Naive thymus-derived CD4-positive, alpha-beta T cell (primary cell): ENCODE measurements at regions not wholly inside any gene's neighbourhood (a gene's known extent, or its start where the extent isn't known, plus 50 kb on each side); places are given as distances from the start of the nearest gene placed in this dataset.
"Not testable (repeated sequence)": the region's sequence is repeated elsewhere in the genome, so short reads cannot be mapped to it uniquely, and the experiment has no call there.

Source experiments
- ATAC-seq: fragments of 150-1000 bp; cut with Tn5 transposase; 2 replicates; pipeline ENCODE4 v1.10.0; 2021; ENCODE audit warnings: mild to moderate bottlenecking, moderate library complexity
- CTCF ChIA-PET: fragments of 350-600 bp; sonication (Branson Sonifier 250); formaldehyde crosslinking; loops from one replicate; lab custom pipeline; 2021; ENCODE audit warnings: antibody characterized with exemption; lab: Charles Lee
- POLR2A ChIA-PET: fragments of 350-600 bp; sonication (Branson Sonifier 250); formaldehyde crosslinking; loops from one replicate; lab custom pipeline; 2021; ENCODE audit warnings: antibody characterized with exemption, inconsistent platforms; lab: Charles Lee
- DNase-seq, 9 donors: peaks; one replicate each; pipeline versions ENCODE4 v3.0.0 to v3.0.0-alpha.2; 2020 to 2022; ENCODE audit warnings: mixed read lengths in 1 of 9
- H3K27ac ChIP-seq: one replicate; pipeline ENCODE4 v1.7.0; 2013; ENCODE audit warnings: mild to moderate bottlenecking, low read depth, low read length, moderate library complexity
- H3K27me3 ChIP-seq, 2 donors: one replicate each; pipeline ENCODE4 v1.7.0; 2013; ENCODE audit warnings: low read length in 2 of 2, mild to moderate bottlenecking in 2 of 2, moderate library complexity in 2 of 2; ENCODE audit not compliant: control insufficient read depth in 2 of 2, insufficient read depth in 2 of 2
- H3K36me3 ChIP-seq, 3 experiments: 1 replicate in 2 of 3; 2 replicates in 1 of 3; pipeline ENCODE4 v1.7.0; 2013; ENCODE audit warnings: low read length in 3 of 3, mild to moderate bottlenecking in 3 of 3, moderate library complexity in 1 of 3; ENCODE audit not compliant: insufficient read depth in 3 of 3, control insufficient read depth in 2 of 3
- H3K4me1 ChIP-seq, 2 donors: one replicate each; pipeline ENCODE4 v1.7.0; 2013; ENCODE audit warnings: low read length in 2 of 2, mild to moderate bottlenecking in 2 of 2, moderate library complexity in 1 of 2; ENCODE audit not compliant: control insufficient read depth in 2 of 2, insufficient read depth in 2 of 2
- H3K4me3 ChIP-seq: 2 replicates; pipeline ENCODE4 v1.7.0; 2013; ENCODE audit warnings: mild to moderate bottlenecking, low read length
- H3K9me3 ChIP-seq, 3 experiments: 1 replicate in 2 of 3; 2 replicates in 1 of 3; pipeline ENCODE4 v1.7.0; 2013; ENCODE audit warnings: low read length in 3 of 3; ENCODE audit not compliant: control insufficient read depth in 2 of 3
- H3K27ac Mint-ChIP-seq, 9 donors: one replicate each; pipeline ENCODE4 v1.8.0; 2020 to 2022; ENCODE audit warnings: mixed read lengths in 9 of 9, mild to moderate bottlenecking in 8 of 9, moderate library complexity in 5 of 9, inconsistent platforms in 2 of 9
- H3K27me3 Mint-ChIP-seq, 5 donors: one replicate each; pipeline ENCODE4 v1.8.0; 2021 to 2022; ENCODE audit warnings: mixed read lengths in 5 of 5, mild to moderate bottlenecking in 1 of 5
- H3K36me3 Mint-ChIP-seq, 5 donors: one replicate each; pipeline ENCODE4 v1.8.0; 2020 to 2022; ENCODE audit warnings: mixed read lengths in 5 of 5, mild to moderate bottlenecking in 3 of 5, inconsistent platforms in 1 of 5
- H3K4me1 Mint-ChIP-seq, 7 donors: one replicate each; pipeline ENCODE4 v1.8.0; 2020 to 2022; ENCODE audit warnings: mixed read lengths in 7 of 7, mild to moderate bottlenecking in 3 of 7, inconsistent platforms in 1 of 7
- H3K4me3 Mint-ChIP-seq, 10 donors: one replicate each; pipeline ENCODE4 v1.8.0; 2020 to 2022; ENCODE audit warnings: mild to moderate bottlenecking in 10 of 10, mixed read lengths in 10 of 10, moderate library complexity in 6 of 10, inconsistent platforms in 2 of 10
- H3K9me3 Mint-ChIP-seq, 11 donors: one replicate each; pipeline ENCODE4 v1.8.0; 2020 to 2022; ENCODE audit warnings: mixed read lengths in 11 of 11, mild to moderate bottlenecking in 4 of 11, inconsistent platforms in 1 of 11, moderate library complexity in 1 of 11
- intact Hi-C, 2 donors: fragments of 100-400 bp; cut with micrococcal nuclease; formaldehyde crosslinking; loops; one replicate each; pipeline ENCODE4 v1.15.1; 2023

GRCh38 chr5:92206681-92207080, 823.6 kb upstream of the ARRDC3 start:
- Histone ChIP-seq H3K27me3 (no peaks in the 10 kb centered on the region), H3K36me3 (no peaks in the 10 kb centered on the region), H3K4me3 (no peak overlapping the region), H3K27ac (no peak overlapping the region), H3K9me3 (no peaks in the 10 kb centered on the region), H3K4me1 (no peaks in the 10 kb centered on the region)
- H3K27me3 Mint-ChIP-seq = no peaks in the 10 kb centered on the region
- no peak for ATAC-seq
- H3K36me3 Mint-ChIP-seq = no peaks in the 10 kb centered on the region
- ChIA-PET POLR2A (no interaction called here), CTCF (no interaction called here)
- intact Hi-C loops = no loop called here
- H3K27ac Mint-ChIP-seq = no peak overlapping the region
- DNase-seq = no peak
- H3K4me1 Mint-ChIP-seq = no peaks in the 10 kb centered on the region
- H3K9me3 Mint-ChIP-seq = peaks cover under 1 to 20% (median 6%) of the 10 kb centered on the region in 11 donors
- H3K4me3 Mint-ChIP-seq = no peak overlapping the region

GRCh38 chr5:92199035-92199434, 815.9 kb upstream of the ARRDC3 start:
- CTCF ChIA-PET, H3K4me1 ChIP-seq, H3K27ac ChIP-seq, H3K9me3 ChIP-seq, POLR2A ChIA-PET, H3K27me3 ChIP-seq, ATAC-seq, intact Hi-C loops, H3K4me3 ChIP-seq, DNase-seq, H3K4me3 Mint-ChIP-seq, H3K27ac Mint-ChIP-seq, H3K4me1 Mint-ChIP-seq, H3K36me3 ChIP-seq, H3K36me3 Mint-ChIP-seq, H3K27me3 Mint-ChIP-seq: not testable (repeated sequence)
- H3K9me3 Mint-ChIP-seq = peaks cover 0 to 16% (median 0%) of the 10 kb centered on the region in 11 donors

GRCh38 chr5:92181656-92182055, 798.5 kb upstream of the ARRDC3 start:
- H3K27me3 Mint-ChIP-seq = no peaks in the 10 kb centered on the region
- H3K27ac ChIP-seq = no peak overlapping the region
- peaks cover 0 to 2% (median 0%) of the 10 kb centered on the region in 11 donors for H3K9me3 Mint-ChIP-seq
- no peaks in the 10 kb centered on the region for H3K27me3 ChIP-seq
- intact Hi-C loops = no loop called here
- H3K9me3 ChIP-seq = no peaks in the 10 kb centered on the region
- DNase-seq (no peak), ATAC-seq (no peak)
- no peaks in the 10 kb centered on the region for H3K4me1 Mint-ChIP-seq
- no peaks in the 10 kb centered on the region for H3K36me3 ChIP-seq
- no peak overlapping the region for H3K4me3 Mint-ChIP-seq
- CTCF ChIA-PET = no interaction called here
- POLR2A ChIA-PET = no interaction called here
- no peaks in the 10 kb centered on the region for H3K4me1 ChIP-seq
- H3K27ac Mint-ChIP-seq = no peak overlapping the region
- H3K4me3 ChIP-seq = no peak overlapping the region
- H3K36me3 Mint-ChIP-seq = no peaks in the 10 kb centered on the region

- no peaks in the 10 kb centered on the region for H3K4me1 Mint-ChIP-seq
- no peaks in the 10 kb centered on the region for H3K4me1 ChIP-seq
- no peaks in the 10 kb centered on the region for H3K36me3 Mint-ChIP-seq
- no peak overlapping the region for H3K27ac ChIP-seq
- no peak overlapping the region for H3K4me3 Mint-ChIP-seq
- no peaks in the 10 kb centered on the region for H3K27me3 ChIP-seq
- H3K36me3 ChIP-seq = no peaks in the 10 kb centered on the region
- DNase-seq (no peak), ATAC-seq (no peak)
- no peak overlapping the region for H3K4me3 ChIP-seq
- no peaks in the 10 kb centered on the region for H3K9me3 ChIP-seq
- ChIA-PET POLR2A (no interaction called here), CTCF (no interaction called here)
- H3K27me3 Mint-ChIP-seq = no peaks in the 10 kb centered on the region
- peaks cover 0 to 2% (median 0%) of the 10 kb centered on the region in 11 donors for H3K9me3 Mint-ChIP-seq
- intact Hi-C loops = no loop called here
- H3K27ac Mint-ChIP-seq = no peak overlapping the region
Observed at GRCh38 chr5:92180391-92180790, 797.3 kb upstream of the ARRDC3 start.

GRCh38 chr5:92179651-92180050, 796.5 kb upstream of the ARRDC3 start:
- Mint-ChIP-seq H3K4me3 (no peak overlapping the region), H3K27me3 (no peaks in the 10 kb centered on the region), H3K27ac (no peak overlapping the region), H3K9me3 (peaks cover 0 to 2% (median 0%) of the 10 kb centered on the region in 11 donors), H3K4me1 (no peaks in the 10 kb centered on the region), H3K36me3 (no peaks in the 10 kb centered on the region)
- no peaks in the 10 kb centered on the region for H3K27me3 ChIP-seq
- H3K9me3 ChIP-seq = no peaks in the 10 kb centered on the region
- CTCF ChIA-PET = no interaction called here
- DNase-seq (no peak), ATAC-seq (no peak)
- H3K4me3 ChIP-seq = no peak overlapping the region
- H3K4me1 ChIP-seq = no peaks in the 10 kb centered on the region
- POLR2A ChIA-PET = no interaction called here
- intact Hi-C loops = no loop called here
- no peaks in the 10 kb centered on the region for H3K36me3 ChIP-seq
- no peak overlapping the region for H3K27ac ChIP-seq

GRCh38 chr5:92177926-92178487, 794.9 kb upstream of the ARRDC3 start:
- no peaks in the 10 kb centered on the region for H3K27me3 ChIP-seq
- no peak overlapping the region for H3K27ac ChIP-seq
- CTCF ChIA-PET = no interaction called here
- POLR2A ChIA-PET = no interaction called here
- Mint-ChIP-seq H3K36me3 (no peaks in the 10 kb centered on the region), H3K27me3 (no peaks in the 10 kb centered on the region), H3K9me3 (peaks cover 0 to 3% (median 0%) of the 10 kb centered on the region in 11 donors), H3K4me1 (no peaks in the 10 kb centered on the region), H3K27ac (no peak overlapping the region), H3K4me3 (no peak overlapping the region)
- intact Hi-C loops = no loop called here
- H3K9me3 ChIP-seq = no peaks in the 10 kb centered on the region
- no peaks in the 10 kb centered on the region for H3K36me3 ChIP-seq
- DNase-seq = no peak
- no peak for ATAC-seq
- H3K4me1 ChIP-seq = no peaks in the 10 kb centered on the region
- no peak overlapping the region for H3K4me3 ChIP-seq

GRCh38 chr5:92163906-92164305, 780.8 kb upstream of the ARRDC3 start:
- no peak overlapping the region for H3K4me3 Mint-ChIP-seq
- H3K27me3 Mint-ChIP-seq = no peaks in the 10 kb centered on the region
- Histone ChIP-seq H3K4me3 (no peak overlapping the region), H3K27ac (no peak overlapping the region), H3K4me1 (no peaks in the 10 kb centered on the region), H3K36me3 (no peaks in the 10 kb centered on the region), H3K27me3 (no peaks in the 10 kb centered on the region), H3K9me3 (no peaks in the 10 kb centered on the region)
- ChIA-PET POLR2A (no interaction called here), CTCF (no interaction called here)
- no peak overlapping the region for H3K27ac Mint-ChIP-seq
- intact Hi-C loops = no loop called here
- H3K36me3 Mint-ChIP-seq = no peaks in the 10 kb centered on the region
- peaks cover 0 to 11% (median 3%) of the 10 kb centered on the region in 11 donors for H3K9me3 Mint-ChIP-seq
- no peak for DNase-seq
- H3K4me1 Mint-ChIP-seq = no peaks in the 10 kb centered on the region
- no peak for ATAC-seq
